WTC11 (cell line): ENCODE measurements at regions not wholly inside any gene's neighbourhood (a gene's known extent, or its start where the extent isn't known, plus 50 kb on each side); places are given as distances from the start of the nearest gene placed in this dataset.

Source experiments
- ATAC-seq: fragments of 200-7000 bp; cut with Tn5 transposase; 2 replicates; pipeline ENCODE4 v1.10.0; 2021; ENCODE audit warnings: mild to moderate bottlenecking, moderate library complexity
- CTCF ChIA-PET: fragments of 300-600 bp; sonication (Branson Sonifier 250); formaldehyde crosslinking; loops from one replicate; lab custom pipeline; 2021; ENCODE audit warnings: antibody characterized with exemption; lab: Charles Lee
- POLR2A ChIA-PET: fragments of 350-600 bp; sonication (Branson Sonifier 250); formaldehyde crosslinking; loops from one replicate; lab custom pipeline; 2021; ENCODE audit warnings: antibody characterized with exemption; lab: Charles Lee
- DNase-seq: peaks from one replicate; pipeline ENCODE4 v3.0.0; 2021; ENCODE audit warnings: low spot score
- H3K27ac Mint-ChIP-seq: 2 replicates; pipeline ENCODE4 v1.8.0; 2021; ENCODE audit warnings: mixed read lengths
- H3K27me3 Mint-ChIP-seq: 2 replicates; pipeline ENCODE4 v1.8.0; 2021; ENCODE audit warnings: low read depth, mild to moderate bottlenecking, moderate library complexity, mixed read lengths
- H3K36me3 Mint-ChIP-seq: 2 replicates; pipeline ENCODE4 v1.8.0; 2021; ENCODE audit warnings: mixed read lengths
- H3K4me1 Mint-ChIP-seq: 2 replicates; pipeline ENCODE4 v1.8.0; 2022; ENCODE audit warnings: mixed read lengths
- H3K4me3 Mint-ChIP-seq: 2 replicates; pipeline ENCODE4 v1.8.0; 2021; ENCODE audit warnings: mild to moderate bottlenecking, moderate library complexity, mixed read lengths
- H3K9me3 Mint-ChIP-seq: 2 replicates; pipeline ENCODE4 v1.8.0; 2021; ENCODE audit warnings: mixed read lengths
- GTF2I ChIP-seq: fragments of 250-450 bp; sonication (Bioruptor Pico); conservative IDR thresholded peaks from 2 replicates; pipeline ENCODE4 v1.4.0; 2021; ENCODE audit warnings: mild to moderate bottlenecking
- KAT7 ChIP-seq: sonication (generic); formaldehyde crosslinking; IDR thresholded peaks from 2 replicates; pipeline ENCODE4 v1.8.1; 2023; ENCODE audit warnings: missing genetic modification reagents, mild to moderate bottlenecking, borderline replicate concordance
- NFE2L1 ChIP-seq: sonication (generic); formaldehyde crosslinking; IDR thresholded peaks from 2 replicates; pipeline ENCODE4 v1.8.1; 2023; ENCODE audit warnings: missing genetic modification reagents
- TF ChIP-seq, protein P1 (sequence below): fragments of 250-450 bp; sonication (Bioruptor Pico); IDR thresholded peaks from 2 replicates; pipeline ENCODE4 v1.8.0; 2021; ENCODE audit warnings: mild to moderate bottlenecking
- TF ChIP-seq, protein P2 (sequence below): sonication (generic); formaldehyde crosslinking; IDR thresholded peaks from 2 replicates; pipeline ENCODE4 v1.8.1; 2022; ENCODE audit warnings: missing genetic modification reagents, borderline replicate concordance
- TF ChIP-seq, protein P3 (sequence below): sonication (generic); formaldehyde crosslinking; IDR thresholded peaks from 2 replicates; pipeline ENCODE4 v1.8.1; 2023; ENCODE audit warnings: mild to moderate bottlenecking, missing genetic modification reagents, borderline replicate concordance
- TF ChIP-seq, protein P4 (sequence below): sonication (generic); formaldehyde crosslinking; IDR thresholded peaks from 2 replicates; pipeline ENCODE4 v1.8.0; 2022; ENCODE audit warnings: mild to moderate bottlenecking, missing genetic modification reagents
- TF ChIP-seq, protein P5 (sequence below): sonication (generic); formaldehyde crosslinking; IDR thresholded peaks from 2 replicates; pipeline ENCODE4 v1.8.1; 2023; ENCODE audit warnings: mild to moderate bottlenecking, missing genetic modification reagents
- TF ChIP-seq, protein P6 (sequence below): sonication (generic); formaldehyde crosslinking; IDR thresholded peaks from 2 replicates; pipeline ENCODE4 v1.8.1; 2022; ENCODE audit warnings: mild to moderate bottlenecking, missing genetic modification reagents, moderate library complexity, borderline replicate concordance
- TF ChIP-seq, protein P7 (sequence below): sonication (generic); formaldehyde crosslinking; IDR thresholded peaks from 2 replicates; pipeline ENCODE4 v1.8.0; 2023; ENCODE audit warnings: mild to moderate bottlenecking, missing genetic modification reagents
- TF ChIP-seq, protein P8 (sequence below): fragments of 250-450 bp; sonication (Bioruptor Pico); IDR thresholded peaks from 2 replicates; pipeline ENCODE4 v1.9.0; 2021; ENCODE audit warnings: mild to moderate bottlenecking, borderline replicate concordance

DNA sequence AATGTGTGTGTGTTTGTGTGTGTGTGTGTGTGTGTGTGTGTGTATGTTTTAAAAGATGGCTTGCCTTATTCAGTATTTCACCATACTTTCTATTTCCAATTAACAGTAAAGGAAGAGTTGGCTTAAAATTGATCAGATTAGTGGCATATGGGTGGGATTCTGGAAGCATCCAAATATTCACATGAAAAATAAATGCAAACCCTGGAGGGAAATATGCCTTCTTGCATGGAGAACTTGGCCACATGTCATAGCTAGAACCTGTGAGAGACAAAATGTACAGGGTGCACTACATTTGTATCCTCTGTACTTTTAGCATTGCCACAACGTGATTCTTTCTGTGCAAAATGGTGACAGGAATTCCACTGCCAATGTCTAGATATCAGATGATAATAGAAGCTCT, 589.6 kb downstream of the ZNF674 start:
- TF ChIP-seq, protein P1, sequence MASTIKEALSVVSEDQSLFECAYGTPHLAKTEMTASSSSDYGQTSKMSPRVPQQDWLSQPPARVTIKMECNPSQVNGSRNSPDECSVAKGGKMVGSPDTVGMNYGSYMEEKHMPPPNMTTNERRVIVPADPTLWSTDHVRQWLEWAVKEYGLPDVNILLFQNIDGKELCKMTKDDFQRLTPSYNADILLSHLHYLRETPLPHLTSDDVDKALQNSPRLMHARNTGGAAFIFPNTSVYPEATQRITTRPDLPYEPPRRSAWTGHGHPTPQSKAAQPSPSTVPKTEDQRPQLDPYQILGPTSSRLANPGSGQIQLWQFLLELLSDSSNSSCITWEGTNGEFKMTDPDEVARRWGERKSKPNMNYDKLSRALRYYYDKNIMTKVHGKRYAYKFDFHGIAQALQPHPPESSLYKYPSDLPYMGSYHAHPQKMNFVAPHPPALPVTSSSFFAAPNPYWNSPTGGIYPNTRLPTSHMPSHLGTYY: no peak
- TF ChIP-seq, protein P2, sequence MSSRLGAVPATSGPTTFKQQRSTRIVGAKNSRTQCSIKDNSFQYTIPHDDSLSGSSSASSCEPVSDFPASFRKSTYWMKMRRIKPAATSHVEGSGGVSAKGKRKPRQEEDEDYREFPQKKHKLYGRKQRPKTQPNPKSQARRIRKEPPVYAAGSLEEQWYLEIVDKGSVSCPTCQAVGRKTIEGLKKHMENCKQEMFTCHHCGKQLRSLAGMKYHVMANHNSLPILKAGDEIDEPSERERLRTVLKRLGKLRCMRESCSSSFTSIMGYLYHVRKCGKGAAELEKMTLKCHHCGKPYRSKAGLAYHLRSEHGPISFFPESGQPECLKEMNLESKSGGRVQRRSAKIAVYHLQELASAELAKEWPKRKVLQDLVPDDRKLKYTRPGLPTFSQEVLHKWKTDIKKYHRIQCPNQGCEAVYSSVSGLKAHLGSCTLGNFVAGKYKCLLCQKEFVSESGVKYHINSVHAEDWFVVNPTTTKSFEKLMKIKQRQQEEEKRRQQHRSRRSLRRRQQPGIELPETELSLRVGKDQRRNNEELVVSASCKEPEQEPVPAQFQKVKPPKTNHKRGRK (CRISPR knock-in tag): no peak
- TF ChIP-seq, protein P3, sequence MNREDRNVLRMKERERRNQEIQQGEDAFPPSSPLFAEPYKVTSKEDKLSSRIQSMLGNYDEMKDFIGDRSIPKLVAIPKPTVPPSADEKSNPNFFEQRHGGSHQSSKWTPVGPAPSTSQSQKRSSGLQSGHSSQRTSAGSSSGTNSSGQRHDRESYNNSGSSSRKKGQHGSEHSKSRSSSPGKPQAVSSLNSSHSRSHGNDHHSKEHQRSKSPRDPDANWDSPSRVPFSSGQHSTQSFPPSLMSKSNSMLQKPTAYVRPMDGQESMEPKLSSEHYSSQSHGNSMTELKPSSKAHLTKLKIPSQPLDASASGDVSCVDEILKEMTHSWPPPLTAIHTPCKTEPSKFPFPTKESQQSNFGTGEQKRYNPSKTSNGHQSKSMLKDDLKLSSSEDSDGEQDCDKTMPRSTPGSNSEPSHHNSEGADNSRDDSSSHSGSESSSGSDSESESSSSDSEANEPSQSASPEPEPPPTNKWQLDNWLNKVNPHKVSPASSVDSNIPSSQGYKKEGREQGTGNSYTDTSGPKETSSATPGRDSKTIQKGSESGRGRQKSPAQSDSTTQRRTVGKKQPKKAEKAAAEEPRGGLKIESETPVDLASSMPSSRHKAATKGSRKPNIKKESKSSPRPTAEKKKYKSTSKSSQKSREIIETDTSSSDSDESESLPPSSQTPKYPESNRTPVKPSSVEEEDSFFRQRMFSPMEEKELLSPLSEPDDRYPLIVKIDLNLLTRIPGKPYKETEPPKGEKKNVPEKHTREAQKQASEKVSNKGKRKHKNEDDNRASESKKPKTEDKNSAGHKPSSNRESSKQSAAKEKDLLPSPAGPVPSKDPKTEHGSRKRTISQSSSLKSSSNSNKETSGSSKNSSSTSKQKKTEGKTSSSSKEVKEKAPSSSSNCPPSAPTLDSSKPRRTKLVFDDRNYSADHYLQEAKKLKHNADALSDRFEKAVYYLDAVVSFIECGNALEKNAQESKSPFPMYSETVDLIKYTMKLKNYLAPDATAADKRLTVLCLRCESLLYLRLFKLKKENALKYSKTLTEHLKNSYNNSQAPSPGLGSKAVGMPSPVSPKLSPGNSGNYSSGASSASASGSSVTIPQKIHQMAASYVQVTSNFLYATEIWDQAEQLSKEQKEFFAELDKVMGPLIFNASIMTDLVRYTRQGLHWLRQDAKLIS (CRISPR knock-in tag): no peak
- TF ChIP-seq, protein P4, sequence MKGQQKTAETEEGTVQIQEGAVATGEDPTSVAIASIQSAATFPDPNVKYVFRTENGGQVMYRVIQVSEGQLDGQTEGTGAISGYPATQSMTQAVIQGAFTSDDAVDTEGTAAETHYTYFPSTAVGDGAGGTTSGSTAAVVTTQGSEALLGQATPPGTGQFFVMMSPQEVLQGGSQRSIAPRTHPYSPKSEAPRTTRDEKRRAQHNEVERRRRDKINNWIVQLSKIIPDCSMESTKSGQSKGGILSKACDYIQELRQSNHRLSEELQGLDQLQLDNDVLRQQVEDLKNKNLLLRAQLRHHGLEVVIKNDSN (CRISPR knock-in tag): no peak
- TF ChIP-seq, protein P5, sequence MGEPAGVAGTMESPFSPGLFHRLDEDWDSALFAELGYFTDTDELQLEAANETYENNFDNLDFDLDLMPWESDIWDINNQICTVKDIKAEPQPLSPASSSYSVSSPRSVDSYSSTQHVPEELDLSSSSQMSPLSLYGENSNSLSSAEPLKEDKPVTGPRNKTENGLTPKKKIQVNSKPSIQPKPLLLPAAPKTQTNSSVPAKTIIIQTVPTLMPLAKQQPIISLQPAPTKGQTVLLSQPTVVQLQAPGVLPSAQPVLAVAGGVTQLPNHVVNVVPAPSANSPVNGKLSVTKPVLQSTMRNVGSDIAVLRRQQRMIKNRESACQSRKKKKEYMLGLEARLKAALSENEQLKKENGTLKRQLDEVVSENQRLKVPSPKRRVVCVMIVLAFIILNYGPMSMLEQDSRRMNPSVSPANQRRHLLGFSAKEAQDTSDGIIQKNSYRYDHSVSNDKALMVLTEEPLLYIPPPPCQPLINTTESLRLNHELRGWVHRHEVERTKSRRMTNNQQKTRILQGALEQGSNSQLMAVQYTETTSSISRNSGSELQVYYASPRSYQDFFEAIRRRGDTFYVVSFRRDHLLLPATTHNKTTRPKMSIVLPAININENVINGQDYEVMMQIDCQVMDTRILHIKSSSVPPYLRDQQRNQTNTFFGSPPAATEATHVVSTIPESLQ (CRISPR knock-in tag): no peak
- TF ChIP-seq NFE2L1: no peak
- TF ChIP-seq, all 79 proteins: peak for 0
- CTCF ChIA-PET: no interaction called here
- Mint-ChIP-seq H3K4me3 (no peak overlapping the region), H3K27ac (no peak overlapping the region), H3K27me3 (no peaks in the 10 kb centered on the region), H3K36me3 (no peaks in the 10 kb centered on the region), H3K4me1 (peaks cover 6% of the 10 kb centered on the region), H3K9me3 (0 out of 2 replicates have a peak, but pooled peaks cover 7% of the 10 kb centered on the region)
- ATAC-seq: no peak
- POLR2A ChIA-PET: no interaction called here
- DNase-seq: no peak

DNA sequence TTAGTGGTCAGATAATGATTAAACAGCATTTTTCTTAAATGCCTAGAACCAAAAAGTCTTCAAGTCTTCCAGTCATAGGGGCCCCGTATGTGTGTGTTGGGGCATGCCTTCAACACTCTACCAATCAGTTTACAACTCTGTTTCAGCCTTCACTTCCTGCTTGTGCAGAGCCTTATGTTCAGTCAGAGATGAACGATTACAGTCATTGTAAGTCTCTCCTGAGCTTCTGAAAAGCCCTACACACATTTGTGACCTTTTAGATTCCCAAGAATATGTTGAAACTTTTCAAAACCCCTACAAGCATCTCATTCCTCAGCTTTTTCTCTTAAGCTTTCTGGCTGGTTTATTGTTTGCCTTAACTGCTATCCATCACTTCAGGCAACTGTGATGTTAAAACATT, 591.2 kb downstream of the ZNF674 start:
- CTCF ChIA-PET: no interaction called here
- no peak overlapping the region for H3K4me3 Mint-ChIP-seq
- ATAC-seq (no peak), DNase-seq (no peak)
- H3K36me3 Mint-ChIP-seq: no peaks in the 10 kb centered on the region
- H3K4me1 Mint-ChIP-seq: peaks cover 6% of the 10 kb centered on the region
- H3K9me3 Mint-ChIP-seq: no peaks in the 10 kb centered on the region
- no peak overlapping the region; the same call in 1 of the 2 replicates for H3K27ac Mint-ChIP-seq
- POLR2A ChIA-PET: no interaction called here
- H3K27me3 Mint-ChIP-seq: no peaks in the 10 kb centered on the region
- TF ChIP-seq, protein P6, sequence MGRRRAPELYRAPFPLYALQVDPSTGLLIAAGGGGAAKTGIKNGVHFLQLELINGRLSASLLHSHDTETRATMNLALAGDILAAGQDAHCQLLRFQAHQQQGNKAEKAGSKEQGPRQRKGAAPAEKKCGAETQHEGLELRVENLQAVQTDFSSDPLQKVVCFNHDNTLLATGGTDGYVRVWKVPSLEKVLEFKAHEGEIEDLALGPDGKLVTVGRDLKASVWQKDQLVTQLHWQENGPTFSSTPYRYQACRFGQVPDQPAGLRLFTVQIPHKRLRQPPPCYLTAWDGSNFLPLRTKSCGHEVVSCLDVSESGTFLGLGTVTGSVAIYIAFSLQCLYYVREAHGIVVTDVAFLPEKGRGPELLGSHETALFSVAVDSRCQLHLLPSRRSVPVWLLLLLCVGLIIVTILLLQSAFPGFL (CRISPR knock-in tag): no peak
- TF ChIP-seq KAT7: no peak
- TF ChIP-seq, protein P7, sequence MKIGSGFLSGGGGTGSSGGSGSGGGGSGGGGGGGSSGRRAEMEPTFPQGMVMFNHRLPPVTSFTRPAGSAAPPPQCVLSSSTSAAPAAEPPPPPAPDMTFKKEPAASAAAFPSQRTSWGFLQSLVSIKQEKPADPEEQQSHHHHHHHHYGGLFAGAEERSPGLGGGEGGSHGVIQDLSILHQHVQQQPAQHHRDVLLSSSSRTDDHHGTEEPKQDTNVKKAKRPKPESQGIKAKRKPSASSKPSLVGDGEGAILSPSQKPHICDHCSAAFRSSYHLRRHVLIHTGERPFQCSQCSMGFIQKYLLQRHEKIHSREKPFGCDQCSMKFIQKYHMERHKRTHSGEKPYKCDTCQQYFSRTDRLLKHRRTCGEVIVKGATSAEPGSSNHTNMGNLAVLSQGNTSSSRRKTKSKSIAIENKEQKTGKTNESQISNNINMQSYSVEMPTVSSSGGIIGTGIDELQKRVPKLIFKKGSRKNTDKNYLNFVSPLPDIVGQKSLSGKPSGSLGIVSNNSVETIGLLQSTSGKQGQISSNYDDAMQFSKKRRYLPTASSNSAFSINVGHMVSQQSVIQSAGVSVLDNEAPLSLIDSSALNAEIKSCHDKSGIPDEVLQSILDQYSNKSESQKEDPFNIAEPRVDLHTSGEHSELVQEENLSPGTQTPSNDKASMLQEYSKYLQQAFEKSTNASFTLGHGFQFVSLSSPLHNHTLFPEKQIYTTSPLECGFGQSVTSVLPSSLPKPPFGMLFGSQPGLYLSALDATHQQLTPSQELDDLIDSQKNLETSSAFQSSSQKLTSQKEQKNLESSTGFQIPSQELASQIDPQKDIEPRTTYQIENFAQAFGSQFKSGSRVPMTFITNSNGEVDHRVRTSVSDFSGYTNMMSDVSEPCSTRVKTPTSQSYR (CRISPR knock-in tag): no peak
- TF ChIP-seq, protein P3 (CRISPR knock-in tag): no peak
- TF ChIP-seq GTF2I (CRISPR knock-in tag): no peak
- TF ChIP-seq, protein P8, sequence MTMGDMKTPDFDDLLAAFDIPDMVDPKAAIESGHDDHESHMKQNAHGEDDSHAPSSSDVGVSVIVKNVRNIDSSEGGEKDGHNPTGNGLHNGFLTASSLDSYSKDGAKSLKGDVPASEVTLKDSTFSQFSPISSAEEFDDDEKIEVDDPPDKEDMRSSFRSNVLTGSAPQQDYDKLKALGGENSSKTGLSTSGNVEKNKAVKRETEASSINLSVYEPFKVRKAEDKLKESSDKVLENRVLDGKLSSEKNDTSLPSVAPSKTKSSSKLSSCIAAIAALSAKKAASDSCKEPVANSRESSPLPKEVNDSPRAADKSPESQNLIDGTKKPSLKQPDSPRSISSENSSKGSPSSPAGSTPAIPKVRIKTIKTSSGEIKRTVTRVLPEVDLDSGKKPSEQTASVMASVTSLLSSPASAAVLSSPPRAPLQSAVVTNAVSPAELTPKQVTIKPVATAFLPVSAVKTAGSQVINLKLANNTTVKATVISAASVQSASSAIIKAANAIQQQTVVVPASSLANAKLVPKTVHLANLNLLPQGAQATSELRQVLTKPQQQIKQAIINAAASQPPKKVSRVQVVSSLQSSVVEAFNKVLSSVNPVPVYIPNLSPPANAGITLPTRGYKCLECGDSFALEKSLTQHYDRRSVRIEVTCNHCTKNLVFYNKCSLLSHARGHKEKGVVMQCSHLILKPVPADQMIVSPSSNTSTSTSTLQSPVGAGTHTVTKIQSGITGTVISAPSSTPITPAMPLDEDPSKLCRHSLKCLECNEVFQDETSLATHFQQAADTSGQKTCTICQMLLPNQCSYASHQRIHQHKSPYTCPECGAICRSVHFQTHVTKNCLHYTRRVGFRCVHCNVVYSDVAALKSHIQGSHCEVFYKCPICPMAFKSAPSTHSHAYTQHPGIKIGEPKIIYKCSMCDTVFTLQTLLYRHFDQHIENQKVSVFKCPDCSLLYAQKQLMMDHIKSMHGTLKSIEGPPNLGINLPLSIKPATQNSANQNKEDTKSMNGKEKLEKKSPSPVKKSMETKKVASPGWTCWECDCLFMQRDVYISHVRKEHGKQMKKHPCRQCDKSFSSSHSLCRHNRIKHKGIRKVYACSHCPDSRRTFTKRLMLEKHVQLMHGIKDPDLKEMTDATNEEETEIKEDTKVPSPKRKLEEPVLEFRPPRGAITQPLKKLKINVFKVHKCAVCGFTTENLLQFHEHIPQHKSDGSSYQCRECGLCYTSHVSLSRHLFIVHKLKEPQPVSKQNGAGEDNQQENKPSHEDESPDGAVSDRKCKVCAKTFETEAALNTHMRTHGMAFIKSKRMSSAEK: no peak
